Activated B cell treated with CpG ODN at 0.5 μM for 24 hours (primary cell): ENCODE measurements at regions not wholly inside any gene's neighbourhood (a gene's known extent, or its start where the extent isn't known, plus 50 kb on each side); places are given as distances from the start of the nearest gene placed in this dataset.

Experiments used
- ATAC-seq: fragments of 200-7000 bp; cut with Tn5 transposase; one replicate; pipeline ENCODE4 v1.10.0; 2021; ENCODE audit warnings: low read depth, mild to moderate bottlenecking, moderate library complexity
- CTCF ChIA-PET: fragments of 350-600 bp; sonication (Branson Sonifier 250); formaldehyde crosslinking; loops from one replicate; lab custom pipeline; 2021; ENCODE audit warnings: antibody characterized with exemption; lab: Charles Lee
- POLR2A ChIA-PET: fragments of 350-600 bp; sonication (Branson Sonifier 250); formaldehyde crosslinking; loops from one replicate; lab custom pipeline; 2021; ENCODE audit warnings: antibody characterized with exemption; lab: Charles Lee
- DNase-seq: peaks from one replicate; pipeline ENCODE4 v3.0.0; 2022
- H3K27ac Mint-ChIP-seq: one replicate; pipeline ENCODE4 v1.8.0; 2020; ENCODE audit warnings: mixed read lengths
- H3K27me3 Mint-ChIP-seq: one replicate; pipeline ENCODE4 v1.8.0; 2021; ENCODE audit warnings: mixed read lengths
- H3K36me3 Mint-ChIP-seq: one replicate; pipeline ENCODE4 v1.8.0; 2021; ENCODE audit warnings: low read depth, mixed read lengths
- H3K4me1 Mint-ChIP-seq: one replicate; pipeline ENCODE4 v1.8.0; 2021; ENCODE audit warnings: mixed read lengths
- H3K4me3 Mint-ChIP-seq: one replicate; pipeline ENCODE4 v1.8.0; 2020; ENCODE audit warnings: mild to moderate bottlenecking, mixed read lengths
- H3K9me3 Mint-ChIP-seq: one replicate; pipeline ENCODE4 v1.8.0; 2020; ENCODE audit warnings: mixed read lengths
- intact Hi-C: fragments of 100-400 bp; cut with micrococcal nuclease; formaldehyde crosslinking; loops from one replicate; pipeline ENCODE4 v1.15.1; 2024
- TF ChIP-seq, protein P1 (sequence below): fragments of 200-600 bp; IDR thresholded peaks from one replicate; pipeline ENCODE4 v1.8.0; 2022; ENCODE audit warnings: antibody characterized with exemption, mild to moderate bottlenecking

DNA sequence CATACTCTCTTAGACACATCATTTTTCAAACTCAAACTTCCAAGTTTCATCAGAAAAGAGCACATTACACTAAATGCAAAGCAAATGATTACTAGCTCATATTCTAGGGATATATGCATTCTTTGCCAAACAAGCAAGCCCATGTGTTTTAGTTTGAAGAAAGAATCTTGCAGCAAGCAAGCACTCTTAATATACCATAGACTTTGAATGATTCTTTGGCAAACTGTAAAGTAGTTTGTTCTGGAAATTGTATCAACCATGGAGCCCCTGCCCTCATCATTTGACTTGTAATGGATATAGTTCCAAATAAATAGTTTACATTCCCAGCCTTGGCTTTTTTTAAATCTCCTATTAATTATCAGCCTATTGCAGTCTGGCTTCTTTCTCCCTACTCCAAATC is 325.2 kb downstream of the NR2F1-AS1 start:
- ATAC-seq (no peak), DNase-seq (no peak)
- intact Hi-C loops = no loop called here
- no peaks in the 10 kb centered on the region for H3K9me3 Mint-ChIP-seq
- TF ChIP-seq, protein P1, sequence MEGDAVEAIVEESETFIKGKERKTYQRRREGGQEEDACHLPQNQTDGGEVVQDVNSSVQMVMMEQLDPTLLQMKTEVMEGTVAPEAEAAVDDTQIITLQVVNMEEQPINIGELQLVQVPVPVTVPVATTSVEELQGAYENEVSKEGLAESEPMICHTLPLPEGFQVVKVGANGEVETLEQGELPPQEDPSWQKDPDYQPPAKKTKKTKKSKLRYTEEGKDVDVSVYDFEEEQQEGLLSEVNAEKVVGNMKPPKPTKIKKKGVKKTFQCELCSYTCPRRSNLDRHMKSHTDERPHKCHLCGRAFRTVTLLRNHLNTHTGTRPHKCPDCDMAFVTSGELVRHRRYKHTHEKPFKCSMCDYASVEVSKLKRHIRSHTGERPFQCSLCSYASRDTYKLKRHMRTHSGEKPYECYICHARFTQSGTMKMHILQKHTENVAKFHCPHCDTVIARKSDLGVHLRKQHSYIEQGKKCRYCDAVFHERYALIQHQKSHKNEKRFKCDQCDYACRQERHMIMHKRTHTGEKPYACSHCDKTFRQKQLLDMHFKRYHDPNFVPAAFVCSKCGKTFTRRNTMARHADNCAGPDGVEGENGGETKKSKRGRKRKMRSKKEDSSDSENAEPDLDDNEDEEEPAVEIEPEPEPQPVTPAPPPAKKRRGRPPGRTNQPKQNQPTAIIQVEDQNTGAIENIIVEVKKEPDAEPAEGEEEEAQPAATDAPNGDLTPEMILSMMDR = no peak
- POLR2A ChIA-PET = no interaction called here
- no peak overlapping the region for H3K4me3 Mint-ChIP-seq
- CTCF ChIA-PET = no interaction called here
- H3K4me1 Mint-ChIP-seq = no peaks in the 10 kb centered on the region
- no peaks in the 10 kb centered on the region for H3K36me3 Mint-ChIP-seq
- H3K27me3 Mint-ChIP-seq = no peaks in the 10 kb centered on the region
- no peak overlapping the region for H3K27ac Mint-ChIP-seq

DNA sequence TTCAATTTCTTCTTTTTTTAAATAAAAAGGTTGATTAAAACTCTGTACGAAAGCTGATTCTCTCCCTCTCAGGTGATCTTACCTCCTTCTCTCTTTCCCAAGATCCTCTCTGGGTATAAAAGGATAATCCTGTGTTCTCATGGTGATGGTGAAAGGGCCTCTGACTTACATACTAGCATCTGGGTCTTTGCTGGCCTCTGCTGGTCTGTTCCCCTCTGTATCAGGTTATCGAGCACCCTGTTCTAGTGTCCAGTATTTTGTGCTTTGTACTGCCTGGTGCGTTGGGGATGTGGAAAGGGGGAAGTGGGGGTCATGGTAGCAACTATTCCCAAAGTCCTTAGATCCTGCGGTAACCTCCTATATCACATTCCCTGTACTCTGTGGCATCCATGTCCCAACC is 328.9 kb downstream of the NR2F1-AS1 start:
- ChIA-PET CTCF (no interaction called here), POLR2A (no interaction called here)
- TF ChIP-seq, protein P1 = no peak
- H3K4me3 Mint-ChIP-seq = no peak overlapping the region
- no peaks in the 10 kb centered on the region for H3K9me3 Mint-ChIP-seq
- intact Hi-C loops = no loop called here
- H3K27me3 Mint-ChIP-seq = no peaks in the 10 kb centered on the region
- no peaks in the 10 kb centered on the region for H3K36me3 Mint-ChIP-seq
- no peaks in the 10 kb centered on the region for H3K4me1 Mint-ChIP-seq
- no peak overlapping the region for H3K27ac Mint-ChIP-seq
- ATAC-seq (no peak), DNase-seq (no peak)

DNA sequence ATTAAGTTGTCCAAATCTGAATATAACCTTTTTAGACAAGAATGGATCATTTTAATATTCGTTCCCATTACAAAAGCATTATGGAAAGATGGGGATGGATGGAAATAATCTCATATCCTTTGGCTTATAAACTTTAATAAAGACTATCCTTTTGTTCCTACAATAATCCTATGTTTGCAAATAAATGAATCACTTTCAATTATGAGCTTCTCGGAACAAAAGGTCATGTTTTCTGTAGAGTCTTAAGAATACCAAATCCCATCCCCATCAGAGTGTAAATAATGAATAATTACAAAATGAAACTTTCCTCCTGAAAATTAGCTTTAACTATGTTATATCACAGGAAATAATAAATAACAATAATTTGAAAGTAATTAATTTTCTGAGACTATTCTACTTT is 329.7 kb downstream of the NR2F1-AS1 start:
- no peak for DNase-seq
- no peaks in the 10 kb centered on the region for H3K9me3 Mint-ChIP-seq
- ChIA-PET POLR2A (no interaction called here), CTCF (no interaction called here)
- no peak for ATAC-seq
- no peaks in the 10 kb centered on the region for H3K4me1 Mint-ChIP-seq
- TF ChIP-seq, protein P1 = no peak
- intact Hi-C loops = no loop called here
- no peak overlapping the region for H3K27ac Mint-ChIP-seq
- no peaks in the 10 kb centered on the region for H3K27me3 Mint-ChIP-seq
- H3K4me3 Mint-ChIP-seq = no peak overlapping the region
- no peaks in the 10 kb centered on the region for H3K36me3 Mint-ChIP-seq

DNA sequence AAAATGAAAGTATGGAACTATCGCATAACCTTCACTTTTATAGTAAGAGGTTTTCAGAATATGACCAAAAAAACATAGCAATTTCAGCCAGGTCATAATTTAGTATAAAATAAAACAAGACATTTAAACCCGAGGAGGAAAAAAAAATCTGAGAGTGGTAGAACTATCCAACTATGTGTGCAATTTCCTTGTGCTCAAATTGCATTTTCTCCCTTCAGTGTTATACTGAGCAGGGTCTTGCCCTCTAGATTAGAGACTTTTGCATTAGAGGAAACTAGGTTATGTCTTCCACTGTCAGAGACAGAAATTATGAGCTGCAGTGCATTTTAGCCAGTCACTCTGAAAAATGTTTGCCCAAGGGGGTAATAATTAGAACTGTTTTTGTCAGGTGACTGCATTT is 330.6 kb downstream of the NR2F1-AS1 start:
- Mint-ChIP-seq H3K4me1 (no peaks in the 10 kb centered on the region), H3K27ac (no peak overlapping the region), H3K4me3 (no peak overlapping the region), H3K27me3 (no peaks in the 10 kb centered on the region), H3K9me3 (no peaks in the 10 kb centered on the region), H3K36me3 (no peaks in the 10 kb centered on the region)
- CTCF ChIA-PET = no interaction called here
- no peak for ATAC-seq
- intact Hi-C loops = no loop called here
- TF ChIP-seq, protein P1 = no peak
- POLR2A ChIA-PET = no interaction called here
- DNase-seq = no peak

DNA sequence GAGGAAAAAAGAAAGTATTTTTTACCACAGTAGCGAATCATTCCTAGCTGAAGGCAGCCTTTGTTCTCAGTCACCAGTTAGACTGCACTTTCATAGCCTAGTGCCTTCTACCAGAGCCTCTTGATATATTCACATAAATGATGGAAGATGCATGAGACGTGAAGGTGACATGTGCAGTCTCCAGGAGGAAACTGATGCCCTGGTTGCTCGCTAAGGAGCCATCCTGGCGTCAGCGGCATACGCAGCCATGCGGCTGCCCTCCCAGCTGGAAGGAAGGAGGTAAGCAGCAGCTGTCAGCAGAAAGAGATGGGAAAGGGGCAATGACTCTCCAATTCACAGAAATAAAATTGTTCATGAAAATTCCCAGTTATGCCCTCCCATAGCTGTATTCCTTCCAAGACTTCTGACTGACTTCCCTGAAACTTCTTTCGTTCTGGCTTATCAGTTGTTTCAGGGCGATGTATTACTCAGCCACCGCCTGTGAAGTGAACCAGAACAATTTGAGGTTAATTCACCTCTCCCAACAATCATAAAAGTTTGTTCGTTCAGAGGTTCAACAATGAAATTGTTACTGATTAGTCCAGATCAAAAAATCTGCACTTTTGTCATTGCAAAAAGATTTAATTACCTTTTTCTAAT is 331.2 kb downstream of the NR2F1-AS1 start:
- Mint-ChIP-seq H3K4me1 (no peaks in the 10 kb centered on the region), H3K36me3 (no peaks in the 10 kb centered on the region), H3K9me3 (no peaks in the 10 kb centered on the region), H3K4me3 (no peak overlapping the region), H3K27ac (no peak overlapping the region), H3K27me3 (no peaks in the 10 kb centered on the region)
- CTCF ChIA-PET = no interaction called here
- ATAC-seq (no peak), DNase-seq (no peak)
- intact Hi-C loops = no loop called here
- POLR2A ChIA-PET = no interaction called here
- TF ChIP-seq, protein P1 = no peak
